ENCODE measurements at regions not wholly inside any gene's neighbourhood (a gene's known extent, or its start where the extent isn't known, plus 50 kb on each side); places are given as distances from the start of the nearest gene placed in this dataset.

DNA sequence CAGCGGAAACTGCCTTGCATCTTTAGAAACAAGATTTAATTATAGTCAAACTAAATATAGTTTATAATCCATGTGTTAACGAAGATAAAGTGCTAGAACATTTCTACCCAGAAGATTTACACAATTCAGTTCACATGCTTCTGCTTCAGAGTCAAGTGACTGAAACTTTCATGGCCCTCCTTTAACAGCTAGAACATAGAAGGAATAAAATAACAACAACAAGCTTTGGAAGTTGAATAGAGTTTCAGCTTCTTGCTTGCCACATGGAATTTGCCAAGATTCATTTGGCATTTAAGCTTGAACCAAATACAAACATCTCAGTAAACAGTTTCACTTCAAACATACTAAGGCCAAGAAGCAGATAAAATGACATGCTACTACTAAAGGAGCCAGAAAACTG, 676.3 kb upstream of the ANO3 start:
- TF ChIP-seq, protein P1, sequence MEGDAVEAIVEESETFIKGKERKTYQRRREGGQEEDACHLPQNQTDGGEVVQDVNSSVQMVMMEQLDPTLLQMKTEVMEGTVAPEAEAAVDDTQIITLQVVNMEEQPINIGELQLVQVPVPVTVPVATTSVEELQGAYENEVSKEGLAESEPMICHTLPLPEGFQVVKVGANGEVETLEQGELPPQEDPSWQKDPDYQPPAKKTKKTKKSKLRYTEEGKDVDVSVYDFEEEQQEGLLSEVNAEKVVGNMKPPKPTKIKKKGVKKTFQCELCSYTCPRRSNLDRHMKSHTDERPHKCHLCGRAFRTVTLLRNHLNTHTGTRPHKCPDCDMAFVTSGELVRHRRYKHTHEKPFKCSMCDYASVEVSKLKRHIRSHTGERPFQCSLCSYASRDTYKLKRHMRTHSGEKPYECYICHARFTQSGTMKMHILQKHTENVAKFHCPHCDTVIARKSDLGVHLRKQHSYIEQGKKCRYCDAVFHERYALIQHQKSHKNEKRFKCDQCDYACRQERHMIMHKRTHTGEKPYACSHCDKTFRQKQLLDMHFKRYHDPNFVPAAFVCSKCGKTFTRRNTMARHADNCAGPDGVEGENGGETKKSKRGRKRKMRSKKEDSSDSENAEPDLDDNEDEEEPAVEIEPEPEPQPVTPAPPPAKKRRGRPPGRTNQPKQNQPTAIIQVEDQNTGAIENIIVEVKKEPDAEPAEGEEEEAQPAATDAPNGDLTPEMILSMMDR (optimal IDR thresholded peaks at IDR 0.05 in 1 of 3, IDR thresholded peaks at IDR 0.05 in 1 of 3, conservative IDR thresholded peaks at IDR 0.05 in 1 of 3; ENCODE audit: extremely low read depth in 1 of 3, insufficient read depth in 2 of 3, low read length in 3 of 3) = no peak
- TF ChIP-seq EZH2 (IDR thresholded peaks at IDR 0.05; ENCODE audit: low read length) = no peak

Measured in keratinocyte (primary cell).